Astrocyte (in vitro differentiated cells and primary cell): ENCODE measurements at regions not wholly inside any gene's neighbourhood (a gene's known extent, or its start where the extent isn't known, plus 50 kb on each side); places are given as distances from the start of the nearest gene placed in this dataset.

Experiments
- DNase-seq: peaks from one replicate; pipeline ENCODE4 v3.0.0-alpha.2; 2010; ENCODE audit warnings: low read depth
- FAIRE-seq: peaks from 2 replicates; lab custom pipeline; 2011; peaks lifted over from hg19 to GRCh38; lab: Jason Lieb, UNC
- H2AFZ ChIP-seq: 2 replicates; pipeline ENCODE4 v1.6.0; 2012; ENCODE audit warnings: low read depth, low read length, inconsistent platforms
- H3K27ac ChIP-seq: 2 replicates; pipeline ENCODE4 v1.5.1; 2011; ENCODE audit warnings: low read depth, low read length, inconsistent platforms
- H3K27me3 ChIP-seq: 2 replicates; pipeline ENCODE4 v1.6.0; 2011; ENCODE audit warnings: low read length, inconsistent platforms; ENCODE audit not compliant: insufficient read depth
- H3K36me3 ChIP-seq: 2 replicates; pipeline ENCODE4 v1.5.1; 2011; ENCODE audit warnings: low read length, inconsistent platforms; ENCODE audit not compliant: insufficient read depth
- H3K4me1 ChIP-seq: 2 replicates; pipeline ENCODE4 v1.5.1; 2011; ENCODE audit warnings: low read length, inconsistent platforms; ENCODE audit not compliant: insufficient read depth
- H3K4me2 ChIP-seq: 2 replicates; pipeline ENCODE4 v1.6.0; 2012; ENCODE audit warnings: low read length, inconsistent platforms
- H3K4me3 ChIP-seq: 2 replicates; pipeline ENCODE4 v1.5.1; 2011; ENCODE audit warnings: low read depth, mild to moderate bottlenecking, low read length, inconsistent platforms; ENCODE audit not compliant: insufficient read depth
- H3K79me2 ChIP-seq: 2 replicates; pipeline ENCODE4 v1.6.0; 2012; ENCODE audit warnings: mild to moderate bottlenecking, low read length, inconsistent platforms; ENCODE audit not compliant: insufficient read depth
- H3K9ac ChIP-seq: 2 replicates; pipeline ENCODE4 v1.6.0; 2012; ENCODE audit warnings: mild to moderate bottlenecking, low read length, inconsistent platforms
- H3K9me3 ChIP-seq: 2 replicates; pipeline ENCODE4 v1.5.1; 2012; ENCODE audit warnings: low read depth, mild to moderate bottlenecking, low read length, inconsistent platforms; ENCODE audit not compliant: insufficient read depth
- H4K20me1 ChIP-seq: 2 replicates; pipeline ENCODE4 v1.6.0; 2012; ENCODE audit warnings: low read length, inconsistent platforms; ENCODE audit not compliant: insufficient read depth
- H3K27ac Mint-ChIP-seq: one replicate; pipeline ENCODE4 v1.8.0; 2021; ENCODE audit warnings: mild to moderate bottlenecking, mixed read lengths; ENCODE audit not compliant: unreplicated experiment
- H3K27me3 Mint-ChIP-seq: one replicate; pipeline ENCODE4 v1.8.0; 2021; ENCODE audit warnings: low read depth, mixed read lengths; ENCODE audit not compliant: unreplicated experiment
- H3K36me3 Mint-ChIP-seq: one replicate; pipeline ENCODE4 v1.8.0; 2021; ENCODE audit warnings: low read depth, mixed read lengths; ENCODE audit not compliant: unreplicated experiment
- H3K4me1 Mint-ChIP-seq: one replicate; pipeline ENCODE4 v1.8.0; 2021; ENCODE audit warnings: low read depth, mixed read lengths; ENCODE audit not compliant: unreplicated experiment
- H3K4me3 Mint-ChIP-seq: one replicate; pipeline ENCODE4 v1.8.0; 2021; ENCODE audit warnings: mild to moderate bottlenecking, moderate library complexity, mixed read lengths; ENCODE audit not compliant: unreplicated experiment
- H3K9me3 Mint-ChIP-seq: one replicate; pipeline ENCODE4 v1.8.0; 2021; ENCODE audit warnings: mild to moderate bottlenecking, mixed read lengths; ENCODE audit not compliant: unreplicated experiment
- CTCF ChIP-seq: IDR thresholded peaks from 2 replicates; pipeline ENCODE4 v1.5.1; 2011; ENCODE audit warnings: low read depth, mild to moderate bottlenecking, inconsistent platforms, low read length, moderate library complexity; ENCODE audit not compliant: insufficient read depth
- EZH2 ChIP-seq: IDR thresholded peaks from 2 replicates; pipeline ENCODE4 v1.6.1; 2012; ENCODE audit warnings: mild to moderate bottlenecking, low read length, inconsistent platforms; ENCODE audit not compliant: insufficient read depth

- H3K27me3 ChIP-seq: peaks cover 3% of the 10 kb centered on the region
- H3K27ac ChIP-seq: no peak overlapping the region
- no peak for TF ChIP-seq EZH2
- no peak for TF ChIP-seq CTCF
- no peaks in the 10 kb centered on the region for H3K9me3 Mint-ChIP-seq
- FAIRE-seq: no peak
- H2AFZ ChIP-seq: no peak overlapping the region
- H3K4me1 Mint-ChIP-seq: peaks cover 7% of the 10 kb centered on the region
- no peak overlapping the region for H3K27ac Mint-ChIP-seq
- no peaks in the 10 kb centered on the region for H3K79me2 ChIP-seq
- H3K27me3 Mint-ChIP-seq: peaks cover 26% of the 10 kb centered on the region
- H3K4me3 ChIP-seq: no peak overlapping the region
- no peaks in the 10 kb centered on the region for H3K9me3 ChIP-seq
- H3K4me2 ChIP-seq: no peak overlapping the region
- no peaks in the 10 kb centered on the region for H3K4me1 ChIP-seq
- H3K4me3 Mint-ChIP-seq: no peak overlapping the region
- H4K20me1 ChIP-seq: no peaks in the 10 kb centered on the region
- no peaks in the 10 kb centered on the region for H3K36me3 Mint-ChIP-seq
- no peak for DNase-seq
- H3K36me3 ChIP-seq: no peaks in the 10 kb centered on the region
- no peak overlapping the region for H3K9ac ChIP-seq
These were observed 377.8 kb upstream of the HS6ST1 start for GRCh38 chr2:128696421-128696820.

- no peak for FAIRE-seq
- TF ChIP-seq CTCF (no peak), EZH2 (no peak)
These were observed 382.8 kb upstream of the HS6ST1 start for GRCh38 chr2:128701418-128701817.

GRCh38 chr2:128702616-128703015, 383.9 kb upstream of the HS6ST1 start:
- no peaks in the 10 kb centered on the region for H3K36me3 Mint-ChIP-seq
- FAIRE-seq: no peak
- H3K79me2 ChIP-seq: no peaks in the 10 kb centered on the region
- no peak overlapping the region for H3K4me2 ChIP-seq
- no peak overlapping the region for H2AFZ ChIP-seq
- no peak overlapping the region for H3K9ac ChIP-seq
- H3K4me3 Mint-ChIP-seq: no peak overlapping the region
- H4K20me1 ChIP-seq: no peaks in the 10 kb centered on the region
- H3K27me3 ChIP-seq: no peaks in the 10 kb centered on the region
- H3K4me3 ChIP-seq: no peak overlapping the region
- H3K4me1 Mint-ChIP-seq: peaks cover 7% of the 10 kb centered on the region
- H3K9me3 ChIP-seq: peaks cover under 1% of the 10 kb centered on the region
- no peak overlapping the region for H3K27ac Mint-ChIP-seq
- TF ChIP-seq CTCF: no peak
- no peak for TF ChIP-seq EZH2
- no peak overlapping the region for H3K27ac ChIP-seq
- no peaks in the 10 kb centered on the region for H3K27me3 Mint-ChIP-seq
- H3K9me3 Mint-ChIP-seq: peaks cover 4% of the 10 kb centered on the region
- no peaks in the 10 kb centered on the region for H3K4me1 ChIP-seq
- DNase-seq: no peak
- no peaks in the 10 kb centered on the region for H3K36me3 ChIP-seq

More at GRCh38 chr2:128701418-128701817, 382.8 kb upstream of the HS6ST1 start:
- H3K36me3 ChIP-seq: no peaks in the 10 kb centered on the region
- no peak overlapping the region for H2AFZ ChIP-seq
- Mint-ChIP-seq H3K36me3 (no peaks in the 10 kb centered on the region), H3K27ac (no peak overlapping the region), H3K9me3 (peaks cover 2% of the 10 kb centered on the region), H3K4me1 (peaks cover 7% of the 10 kb centered on the region), H3K27me3 (peaks cover 4% of the 10 kb centered on the region), H3K4me3 (no peak overlapping the region)
- H3K79me2 ChIP-seq: no peaks in the 10 kb centered on the region
- no peak overlapping the region for H3K4me2 ChIP-seq
- no peak overlapping the region for H3K9ac ChIP-seq
- H3K9me3 ChIP-seq: no peaks in the 10 kb centered on the region
- no peak overlapping the region for H3K27ac ChIP-seq
- no peaks in the 10 kb centered on the region for H4K20me1 ChIP-seq
- no peaks in the 10 kb centered on the region for H3K27me3 ChIP-seq
- DNase-seq: no peak
- H3K4me1 ChIP-seq: no peaks in the 10 kb centered on the region
- H3K4me3 ChIP-seq: no peak overlapping the region
